ENCODE measurements at regions not wholly inside any gene's neighbourhood (a gene's known extent, or its start where the extent isn't known, plus 50 kb on each side); places are given as distances from the start of the nearest gene placed in this dataset.

DNA sequence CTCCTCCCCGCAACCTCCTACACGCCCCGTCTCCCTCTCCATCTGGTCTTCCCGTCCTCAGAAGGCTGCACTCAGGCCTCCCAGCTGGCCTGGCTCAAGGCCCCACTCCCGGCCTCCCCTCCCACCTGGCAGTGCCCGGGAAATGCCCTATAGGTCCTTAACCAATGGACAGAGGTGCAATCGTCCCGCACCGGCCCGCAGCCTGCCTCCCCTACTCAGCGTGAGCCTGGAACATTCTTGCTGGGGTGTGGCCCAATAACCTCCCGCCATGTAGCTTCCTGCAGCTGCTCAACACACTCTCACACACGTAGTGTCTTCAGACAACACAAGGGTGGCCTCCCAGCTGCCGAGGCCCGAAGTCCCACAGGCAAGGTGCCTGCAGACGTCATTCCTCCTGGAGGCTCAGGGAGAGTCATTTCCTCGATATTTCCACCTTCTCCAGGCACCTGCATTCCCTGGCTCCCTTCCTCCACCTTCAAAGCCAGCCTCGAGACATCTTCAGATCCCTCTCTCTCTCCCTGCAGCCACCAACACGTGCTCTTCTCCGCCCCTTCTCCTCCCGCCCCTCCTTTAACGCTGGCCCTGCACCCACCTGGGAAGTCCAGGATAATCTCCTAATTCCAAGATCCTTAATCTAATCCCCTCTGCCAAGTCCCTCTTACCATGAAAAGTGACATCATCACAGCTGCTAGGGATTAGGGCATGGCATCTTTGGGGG, 56.2 kb downstream of the ADRA2C start:
- Mint-ChIP-seq H3K27ac (no peak overlapping the region), H3K4me3 (no peak overlapping the region)

DNA sequence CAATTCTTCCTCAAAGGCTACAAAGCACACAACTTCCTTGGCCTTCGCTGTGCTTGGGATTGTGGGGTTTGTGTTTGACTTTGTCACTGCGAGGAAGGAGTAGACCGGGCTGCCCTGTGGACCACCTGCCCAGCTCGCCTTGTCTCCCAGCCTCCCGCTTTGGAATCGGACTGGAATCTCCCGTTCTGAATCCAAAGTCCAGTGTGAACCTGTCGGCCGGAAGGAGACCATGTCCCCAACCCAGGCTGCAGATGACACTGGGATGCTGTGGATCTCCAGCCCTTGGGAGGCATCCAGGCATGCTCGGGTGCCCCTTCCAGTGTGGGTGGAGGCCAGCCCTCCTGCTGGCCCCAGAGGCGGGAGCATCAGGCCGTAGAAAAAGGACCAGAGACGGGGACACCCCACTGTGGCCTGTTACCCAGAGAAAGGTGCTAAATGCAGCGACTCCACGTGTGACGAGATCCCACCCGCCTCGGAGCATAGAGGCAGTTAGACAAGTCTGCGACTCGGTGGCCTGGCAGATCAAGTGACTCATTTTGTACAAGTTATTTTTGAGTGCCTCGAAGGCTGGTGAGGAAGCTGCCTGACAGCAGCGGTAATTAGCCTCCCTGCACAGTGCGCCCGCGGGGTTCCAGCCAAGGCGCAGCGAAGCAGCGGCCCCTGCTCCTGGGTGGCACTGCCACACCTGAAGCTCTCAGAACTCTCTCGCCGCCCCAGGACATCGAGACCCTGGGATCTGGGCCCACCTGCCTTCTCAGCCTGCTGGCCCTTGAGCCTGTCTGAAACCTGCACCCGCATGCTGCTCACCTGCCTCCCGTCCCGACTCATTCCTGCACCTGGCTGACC, 57.5 kb downstream of the ADRA2C start:
- Mint-ChIP-seq H3K27ac (no peak overlapping the region), H3K4me3 (no peak overlapping the region), H3K27me3 (peaks cover 13% of the 10 kb centered on the region), H3K36me3 (no peaks in the 10 kb centered on the region), H3K4me1 (ENCODE audit: unreplicated experiment) (peaks cover 3% of the 10 kb centered on the region), H3K9me3 (no peaks in the 10 kb centered on the region)
- TF ChIP-seq, protein P1, sequence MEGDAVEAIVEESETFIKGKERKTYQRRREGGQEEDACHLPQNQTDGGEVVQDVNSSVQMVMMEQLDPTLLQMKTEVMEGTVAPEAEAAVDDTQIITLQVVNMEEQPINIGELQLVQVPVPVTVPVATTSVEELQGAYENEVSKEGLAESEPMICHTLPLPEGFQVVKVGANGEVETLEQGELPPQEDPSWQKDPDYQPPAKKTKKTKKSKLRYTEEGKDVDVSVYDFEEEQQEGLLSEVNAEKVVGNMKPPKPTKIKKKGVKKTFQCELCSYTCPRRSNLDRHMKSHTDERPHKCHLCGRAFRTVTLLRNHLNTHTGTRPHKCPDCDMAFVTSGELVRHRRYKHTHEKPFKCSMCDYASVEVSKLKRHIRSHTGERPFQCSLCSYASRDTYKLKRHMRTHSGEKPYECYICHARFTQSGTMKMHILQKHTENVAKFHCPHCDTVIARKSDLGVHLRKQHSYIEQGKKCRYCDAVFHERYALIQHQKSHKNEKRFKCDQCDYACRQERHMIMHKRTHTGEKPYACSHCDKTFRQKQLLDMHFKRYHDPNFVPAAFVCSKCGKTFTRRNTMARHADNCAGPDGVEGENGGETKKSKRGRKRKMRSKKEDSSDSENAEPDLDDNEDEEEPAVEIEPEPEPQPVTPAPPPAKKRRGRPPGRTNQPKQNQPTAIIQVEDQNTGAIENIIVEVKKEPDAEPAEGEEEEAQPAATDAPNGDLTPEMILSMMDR (conservative IDR thresholded peaks at IDR 0.05) = no peak
- no peak for DNase-seq (ENCODE audit: extremely low spot score, unreplicated experiment)

More for the DNA sequence above, 56.2 kb downstream of the ADRA2C start:
- TF ChIP-seq, protein P1 (conservative IDR thresholded peaks at IDR 0.05) = no peak
- DNase-seq (ENCODE audit: extremely low spot score, unreplicated experiment) = no peak
- peaks cover 13% of the 10 kb centered on the region for H3K27me3 Mint-ChIP-seq
- H3K4me1 Mint-ChIP-seq (ENCODE audit: unreplicated experiment) = peaks cover 3% of the 10 kb centered on the region
- H3K36me3 Mint-ChIP-seq = no peaks in the 10 kb centered on the region
- H3K9me3 Mint-ChIP-seq = no peaks in the 10 kb centered on the region

DNA sequence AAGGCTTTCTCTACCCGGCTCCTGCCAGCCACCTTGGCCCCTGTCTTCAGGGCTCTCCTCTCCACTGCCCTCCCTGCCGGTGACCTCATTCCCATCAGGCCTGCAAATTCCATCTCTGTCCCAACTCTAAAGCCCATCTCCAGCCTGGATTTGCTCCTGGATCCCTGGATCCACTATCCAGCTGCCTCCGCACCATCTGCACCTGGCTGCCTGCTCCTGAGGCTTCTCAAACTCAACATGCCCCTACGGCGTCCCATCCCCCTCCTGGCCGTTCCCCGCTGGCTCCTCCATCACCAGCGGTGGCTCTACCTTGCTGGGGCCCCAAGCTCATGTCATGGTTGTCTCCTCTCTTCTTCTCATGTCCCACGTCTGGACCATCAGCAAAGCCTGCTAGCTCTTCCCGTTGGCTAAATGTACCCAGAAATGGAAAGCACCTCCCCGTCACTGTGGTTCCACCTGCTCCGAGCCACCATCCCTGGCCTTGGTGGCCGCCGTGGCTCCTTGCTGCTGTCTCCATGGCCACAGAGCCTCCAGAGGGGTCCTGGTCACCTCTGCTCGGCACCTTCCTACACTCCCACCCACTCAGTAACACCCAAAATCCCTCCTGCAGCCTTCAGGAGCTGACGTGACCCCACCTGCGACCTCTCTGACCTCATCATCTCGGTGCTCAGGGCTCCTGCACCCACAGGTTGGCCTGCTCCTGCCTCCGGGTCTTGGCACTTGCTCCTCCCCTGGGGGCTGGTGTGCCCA, 58.5 kb downstream of the ADRA2C start:
- Mint-ChIP-seq H3K4me3 (no peak overlapping the region), H3K4me1 (ENCODE audit: unreplicated experiment) (peaks cover 3% of the 10 kb centered on the region), H3K27me3 (peaks cover 13% of the 10 kb centered on the region), H3K9me3 (no peaks in the 10 kb centered on the region), H3K27ac (no peak overlapping the region), H3K36me3 (no peaks in the 10 kb centered on the region)
- no peak for DNase-seq (ENCODE audit: extremely low spot score, unreplicated experiment)
- TF ChIP-seq, protein P1 (conservative IDR thresholded peaks at IDR 0.05) = no peak

DNA sequence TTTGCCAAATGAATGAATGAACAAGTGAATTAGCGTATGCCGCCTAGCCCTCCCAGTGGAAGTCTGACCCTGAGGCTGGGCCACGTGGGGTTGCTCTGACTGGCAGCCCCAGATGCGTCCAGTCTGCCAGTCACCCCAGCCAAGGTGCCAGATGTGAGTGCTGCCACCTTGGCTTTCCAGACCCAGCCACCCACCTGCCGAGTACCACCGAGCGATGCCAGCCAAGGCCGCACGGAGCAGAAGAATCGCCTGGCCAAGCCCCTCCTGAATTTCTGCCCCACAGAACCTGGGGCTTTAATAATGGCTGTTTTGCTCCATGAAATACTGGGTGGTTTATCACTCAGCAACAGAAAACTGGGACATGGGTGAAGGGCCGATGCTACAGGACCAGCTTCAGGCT, 59.3 kb downstream of the ADRA2C start:
- no peak overlapping the region for H3K27ac Mint-ChIP-seq
- TF ChIP-seq, protein P1 (conservative IDR thresholded peaks at IDR 0.05) = no peak
- H3K9me3 Mint-ChIP-seq = no peaks in the 10 kb centered on the region
- peaks cover 3% of the 10 kb centered on the region for H3K4me1 Mint-ChIP-seq (ENCODE audit: unreplicated experiment)
- no peaks in the 10 kb centered on the region for H3K36me3 Mint-ChIP-seq
- DNase-seq (ENCODE audit: extremely low spot score, unreplicated experiment) = no peak
- peaks cover 9% of the 10 kb centered on the region for H3K27me3 Mint-ChIP-seq
- H3K4me3 Mint-ChIP-seq = no peak overlapping the region

DNA sequence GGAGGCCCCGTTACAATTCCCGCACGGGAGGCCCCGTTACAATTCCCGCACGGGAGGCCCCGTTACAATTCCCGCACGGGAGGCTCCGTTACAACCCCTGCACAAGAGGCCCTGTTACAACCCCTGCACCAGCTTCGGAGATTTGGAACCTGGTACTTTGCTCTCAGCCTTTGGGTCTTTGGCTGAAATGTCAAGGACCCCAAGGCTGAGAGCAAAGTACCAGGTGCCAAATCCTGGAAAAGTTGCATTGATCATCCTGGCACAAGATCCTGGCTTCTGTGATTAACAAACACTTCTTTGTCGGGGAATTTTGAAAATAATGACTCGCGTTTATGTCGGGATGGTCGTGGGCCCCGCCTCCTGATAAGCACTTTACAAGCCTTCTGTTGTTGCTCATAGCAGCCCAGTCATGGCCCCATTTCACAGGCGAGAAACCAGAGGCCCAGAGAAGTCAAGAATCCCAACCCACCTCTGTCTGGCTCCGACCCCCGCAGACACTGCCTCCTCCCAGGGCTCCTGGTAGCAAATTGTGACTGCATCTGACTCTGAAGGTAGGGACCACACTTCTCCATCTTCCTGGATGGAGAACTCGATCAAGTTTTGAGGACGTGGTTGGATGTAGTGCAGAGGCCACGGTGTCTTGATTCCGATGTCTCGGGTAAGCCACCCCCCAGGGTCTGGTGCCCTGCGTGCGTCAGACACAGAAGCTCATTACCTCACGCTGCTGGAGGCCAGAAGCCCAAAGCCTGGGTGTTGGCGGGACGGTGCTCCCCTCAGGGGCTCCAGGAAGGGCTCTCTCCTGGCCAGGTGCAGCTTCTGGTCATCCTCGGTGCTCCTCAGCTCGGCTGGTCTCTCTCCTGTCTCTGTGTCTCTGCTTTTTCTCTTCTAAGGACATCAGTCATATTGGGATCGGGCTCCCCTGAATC, 60.3 kb downstream of the ADRA2C start:
- Mint-ChIP-seq H3K4me3 (no peak overlapping the region), H3K27ac (no peak overlapping the region), H3K36me3 (no peaks in the 10 kb centered on the region), H3K9me3 (no peaks in the 10 kb centered on the region), H3K4me1 (ENCODE audit: unreplicated experiment) (peaks cover 3% of the 10 kb centered on the region), H3K27me3 (peaks cover 9% of the 10 kb centered on the region)
- DNase-seq (ENCODE audit: extremely low spot score, unreplicated experiment) = no peak
- TF ChIP-seq, protein P1 (conservative IDR thresholded peaks at IDR 0.05) = no peak
